22Rv1 (cell line): ENCODE measurements at regions not wholly inside any gene's neighbourhood (a gene's known extent, or its start where the extent isn't known, plus 50 kb on each side); places are given as distances from the start of the nearest gene placed in this dataset.

Experiments used
- H3K27ac ChIP-seq: fragments of 450-650 bp; 2 replicates; pipeline ENCODE4 v1.5.1; 2017
- ZFX ChIP-seq: fragments of 450-650 bp; IDR thresholded peaks from 2 replicates; pipeline ENCODE4 v1.6.1; 2017; ENCODE audit warnings: antibody characterized with exemption, borderline replicate concordance
- TF ChIP-seq, protein P1 (sequence below): fragments of 450-650 bp; IDR thresholded peaks from 2 replicates; pipeline ENCODE4 v1.5.1; 2017; ENCODE audit warnings: mild to moderate bottlenecking

DNA sequence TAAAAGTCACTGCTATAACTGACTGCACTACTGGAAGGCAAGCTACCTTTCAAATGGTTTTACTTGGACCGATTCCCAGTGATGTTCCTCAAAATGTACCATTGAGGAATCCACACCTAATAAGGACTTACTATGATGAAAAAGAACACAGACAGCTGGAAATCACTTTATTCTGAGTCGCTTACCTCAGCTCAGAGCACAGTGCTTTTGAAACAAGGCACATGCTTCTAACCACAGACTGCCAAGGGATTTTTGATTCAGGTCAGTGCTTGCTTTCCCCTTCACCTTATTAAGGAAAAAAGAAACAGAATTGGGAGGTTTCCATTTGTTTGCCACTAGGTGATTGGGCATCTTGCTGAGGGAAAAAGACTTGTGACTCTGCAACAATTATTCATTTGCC, 707.5 kb upstream of the FSHR start:
- no peak overlapping the region for H3K27ac ChIP-seq
- TF ChIP-seq, protein P1, sequence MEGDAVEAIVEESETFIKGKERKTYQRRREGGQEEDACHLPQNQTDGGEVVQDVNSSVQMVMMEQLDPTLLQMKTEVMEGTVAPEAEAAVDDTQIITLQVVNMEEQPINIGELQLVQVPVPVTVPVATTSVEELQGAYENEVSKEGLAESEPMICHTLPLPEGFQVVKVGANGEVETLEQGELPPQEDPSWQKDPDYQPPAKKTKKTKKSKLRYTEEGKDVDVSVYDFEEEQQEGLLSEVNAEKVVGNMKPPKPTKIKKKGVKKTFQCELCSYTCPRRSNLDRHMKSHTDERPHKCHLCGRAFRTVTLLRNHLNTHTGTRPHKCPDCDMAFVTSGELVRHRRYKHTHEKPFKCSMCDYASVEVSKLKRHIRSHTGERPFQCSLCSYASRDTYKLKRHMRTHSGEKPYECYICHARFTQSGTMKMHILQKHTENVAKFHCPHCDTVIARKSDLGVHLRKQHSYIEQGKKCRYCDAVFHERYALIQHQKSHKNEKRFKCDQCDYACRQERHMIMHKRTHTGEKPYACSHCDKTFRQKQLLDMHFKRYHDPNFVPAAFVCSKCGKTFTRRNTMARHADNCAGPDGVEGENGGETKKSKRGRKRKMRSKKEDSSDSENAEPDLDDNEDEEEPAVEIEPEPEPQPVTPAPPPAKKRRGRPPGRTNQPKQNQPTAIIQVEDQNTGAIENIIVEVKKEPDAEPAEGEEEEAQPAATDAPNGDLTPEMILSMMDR: no peak
- no peak for TF ChIP-seq ZFX

DNA sequence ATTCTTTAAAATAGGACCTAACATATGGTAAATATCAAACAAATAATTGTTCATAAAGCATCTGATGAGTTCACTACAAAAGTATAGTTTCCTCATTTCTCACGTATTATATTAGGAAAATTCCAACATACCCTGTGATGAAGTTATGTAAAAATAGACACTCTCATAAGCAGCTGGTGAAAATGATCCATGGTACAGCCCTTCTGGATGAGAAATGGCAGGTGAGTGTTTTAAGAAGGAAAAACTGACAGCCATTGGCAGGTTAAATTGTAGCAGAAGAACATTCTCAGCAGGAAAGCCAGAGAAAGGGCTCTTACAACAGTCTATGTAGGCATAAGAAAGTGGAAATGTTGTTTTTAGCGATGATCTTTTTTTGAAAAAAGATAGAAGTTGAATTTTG, 706.5 kb upstream of the FSHR start:
- TF ChIP-seq, protein P1: no peak
- no peak for TF ChIP-seq ZFX
- H3K27ac ChIP-seq: no peak overlapping the region

DNA sequence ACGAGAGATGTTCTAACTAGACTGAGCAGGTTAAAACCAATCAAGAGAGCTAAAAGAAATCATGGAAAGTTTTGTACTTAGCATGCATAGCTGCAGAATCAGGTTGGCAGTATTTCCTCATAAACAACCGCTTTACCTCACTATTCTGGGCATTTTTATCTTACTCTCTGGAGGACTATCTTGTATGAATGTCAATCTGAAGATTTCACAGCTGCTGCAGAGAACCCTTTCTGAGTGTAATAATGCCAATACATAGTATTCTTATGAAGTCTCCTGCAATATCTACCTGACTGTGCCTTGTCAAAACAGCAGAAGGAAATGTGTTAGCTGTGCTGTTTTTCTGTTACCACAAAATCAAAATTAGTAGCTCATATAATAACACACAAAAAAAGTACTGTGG, 705.9 kb upstream of the FSHR start:
- TF ChIP-seq, protein P1: no peak
- no peak for TF ChIP-seq ZFX
- no peak overlapping the region for H3K27ac ChIP-seq

DNA sequence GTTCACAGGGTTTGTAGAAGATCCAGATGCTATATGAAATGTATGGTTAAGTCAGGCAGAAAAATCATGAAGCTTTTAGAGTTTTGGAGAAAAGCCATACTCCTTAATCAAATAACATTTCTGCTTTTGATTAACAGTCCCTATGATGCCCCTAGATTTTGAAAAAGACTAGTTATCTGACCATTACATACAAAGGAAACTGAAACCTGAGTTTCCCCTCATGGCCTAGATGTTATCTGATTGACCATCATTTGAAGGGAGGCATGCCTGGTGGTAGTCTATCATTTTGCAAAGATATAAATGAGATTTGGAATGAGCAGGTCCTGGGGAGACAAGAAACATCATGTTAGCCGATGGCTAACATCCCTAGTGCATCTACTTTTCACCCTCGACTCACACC, 704.3 kb upstream of the FSHR start:
- no peak overlapping the region for H3K27ac ChIP-seq
- no peak for TF ChIP-seq ZFX
- TF ChIP-seq, protein P1: no peak

DNA sequence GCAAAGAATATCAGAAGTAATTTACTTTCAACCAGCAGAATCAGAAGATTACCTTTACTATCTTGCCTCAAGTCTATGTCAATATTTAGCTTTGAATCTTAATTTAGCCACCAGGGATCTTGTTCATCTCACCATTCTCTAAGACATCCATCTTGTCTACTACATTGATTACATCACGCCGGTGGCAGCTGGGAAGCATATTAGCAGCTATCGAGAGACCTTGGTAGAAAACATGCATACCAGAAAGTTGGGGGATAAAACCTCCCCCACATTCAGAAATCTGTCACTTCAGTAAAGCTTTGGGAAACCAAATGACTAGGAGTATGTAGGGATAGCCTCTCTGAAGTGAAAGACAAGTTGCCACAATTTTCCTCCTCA, 703.8 kb upstream of the FSHR start:
- H3K27ac ChIP-seq: no peak overlapping the region
- TF ChIP-seq, protein P1: no peak

DNA sequence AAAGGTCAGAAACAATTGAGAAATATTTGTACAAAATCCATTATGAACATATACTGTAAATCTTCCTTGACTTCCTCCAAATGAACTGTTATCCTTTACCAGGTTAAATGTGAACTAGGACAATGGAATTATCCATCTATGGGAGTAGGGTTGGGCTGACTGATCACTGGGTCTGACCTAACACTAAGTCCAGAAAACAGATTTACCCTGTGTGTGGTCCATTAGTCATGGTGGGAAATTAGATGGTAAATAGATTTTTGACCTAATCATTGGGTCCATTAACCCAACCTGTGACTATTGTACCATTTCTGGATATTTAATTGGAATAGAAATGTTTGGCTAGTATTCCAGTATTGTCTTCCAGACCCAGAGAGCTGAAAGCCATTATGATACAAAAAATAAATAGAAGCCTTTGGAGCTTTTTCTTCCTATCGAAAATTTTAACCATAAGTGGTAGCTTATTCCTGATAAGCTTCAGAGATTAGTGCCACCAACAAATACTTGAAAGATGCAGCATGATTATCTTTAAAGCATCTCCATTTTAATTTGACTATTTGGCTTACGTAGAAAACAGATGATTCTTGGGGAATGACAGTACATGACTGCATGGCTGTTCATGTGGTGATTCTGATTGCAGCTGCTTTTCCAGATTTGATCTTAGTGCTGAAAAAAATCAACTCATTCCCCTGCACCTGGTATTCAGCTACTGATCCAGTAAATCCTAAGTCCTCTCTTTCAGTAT, 703.2 kb upstream of the FSHR start:
- no peak overlapping the region for H3K27ac ChIP-seq
- TF ChIP-seq, protein P1: no peak
- no peak for TF ChIP-seq ZFX

DNA sequence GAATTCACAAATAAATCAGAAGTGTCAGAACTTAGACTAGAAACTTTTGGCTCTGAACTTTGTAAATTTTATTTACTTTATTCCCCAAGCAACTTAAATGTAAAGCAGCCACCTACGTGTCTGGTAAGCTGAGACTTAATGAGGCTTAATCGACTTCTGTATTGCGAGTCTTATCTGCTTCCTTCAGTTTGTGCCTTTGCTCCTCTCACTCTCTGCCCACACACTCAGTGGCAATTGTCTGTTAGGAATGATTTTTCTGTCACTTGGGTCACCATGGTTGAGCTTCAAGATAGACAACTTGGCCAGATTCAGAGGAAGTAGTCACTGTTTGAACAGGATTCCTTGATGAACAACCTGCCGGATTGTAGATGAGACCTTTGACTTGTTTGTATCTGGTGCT, 691.4 kb upstream of the FSHR start:
- no peak for TF ChIP-seq ZFX
- TF ChIP-seq, protein P1: no peak

More for the DNA sequence above, 691.4 kb upstream of the FSHR start:
- H3K27ac ChIP-seq: no peak overlapping the region
